Suppressor macrophage treated with lipopolysaccharide for 4 hours (primary cell): ENCODE measurements at regions not wholly inside any gene's neighbourhood (a gene's known extent, or its start where the extent isn't known, plus 50 kb on each side); places are given as distances from the start of the nearest gene placed in this dataset.

Source experiments
- DNase-seq: peaks from one replicate; pipeline ENCODE4 v3.0.0-alpha.2; 2020

- no peak for DNase-seq
Observed at GRCh38 chr1:240001177-240001740, 90.4 kb upstream of the FMN2 start.

GRCh38 chr1:240004086-240004749 lies 87.5 kb upstream of the FMN2 start:
- peak; percentile 29 for DNase-seq

- DNase-seq = no peak
Observed at GRCh38 chr1:240005997-240006650, 85.6 kb upstream of the FMN2 start.

GRCh38 chr1:240008298-240008697 lies 83.4 kb upstream of the FMN2 start:
- no peak for DNase-seq

GRCh38 chr1:240014051-240014450 lies 77.6 kb upstream of the FMN2 start:
- no peak for DNase-seq

GRCh38 chr1:240018617-240019016 lies 73.1 kb upstream of the FMN2 start:
- DNase-seq = no peak

GRCh38 chr1:240019524-240019923 lies 72.2 kb upstream of the FMN2 start:
- no peak for DNase-seq

GRCh38 chr1:240020871-240021270 lies 70.8 kb upstream of the FMN2 start:
- DNase-seq = no peak

- DNase-seq = no peak
Observed at GRCh38 chr1:240021709-240022108, 70.0 kb upstream of the FMN2 start.

GRCh38 chr1:240027059-240027462 lies 64.6 kb upstream of the FMN2 start:
- DNase-seq = peak; percentile 36

GRCh38 chr1:240029418-240029817 lies 62.3 kb upstream of the FMN2 start:
- no peak for DNase-seq

GRCh38 chr1:240030236-240030635 lies 61.4 kb upstream of the FMN2 start:
- DNase-seq = no peak

GRCh38 chr1:240031009-240031408 lies 60.7 kb upstream of the FMN2 start:
- no peak for DNase-seq

GRCh38 chr1:240031414-240031813 lies 60.3 kb upstream of the FMN2 start:
- DNase-seq = no peak

- no peak for DNase-seq
Observed at GRCh38 chr1:240033406-240033805, 58.3 kb upstream of the FMN2 start.

- no peak for DNase-seq
Observed at GRCh38 chr1:240036526-240036925, 55.2 kb upstream of the FMN2 start.
